Common myeloid progenitor, CD34-positive (primary cell): ENCODE measurements at regions not wholly inside any gene's neighbourhood (a gene's known extent, or its start where the extent isn't known, plus 50 kb on each side); places are given as distances from the start of the nearest gene placed in this dataset.
"Not testable (repeated sequence)": the region's sequence is repeated elsewhere in the genome, so short reads cannot be mapped to it uniquely, and the experiment has no call there.

ENCODE experiments used
- CTCF ChIA-PET: fragments of 350-600 bp; sonication (Branson Sonifier 250); formaldehyde crosslinking; loops from one replicate; lab custom pipeline; 2021; ENCODE audit warnings: antibody characterized with exemption; lab: Charles Lee
- POLR2A ChIA-PET: fragments of 350-600 bp; sonication (Branson Sonifier 250); formaldehyde crosslinking; loops from one replicate; lab custom pipeline; 2021; ENCODE audit warnings: antibody characterized with exemption; lab: Charles Lee
- DNase-seq, 3 donors: peaks; one replicate each; pipeline versions ENCODE4 v3.0.0 to v3.0.0-alpha.2; 2013
- H3K27ac ChIP-seq, 2 experiments: 1 replicate in 1 of 2; 2 replicates in 1 of 2; pipeline ENCODE4 v1.7.0; 2013; ENCODE audit warnings: inconsistent platforms in 2 of 2, low read length in 2 of 2, mild to moderate bottlenecking in 2 of 2, low read depth in 1 of 2, moderate library complexity in 1 of 2; ENCODE audit not compliant: severe bottlenecking in 2 of 2, insufficient read depth in 1 of 2, poor library complexity in 1 of 2
- H3K27me3 ChIP-seq, 5 experiments: replicated peaks in 2 of 5; 1 replicate in 3 of 5; 2 replicates in 2 of 5; pipeline versions ENCODE4 v1.6.1 to v1.7.0; 2013; ENCODE audit warnings: low read length in 4 of 5, mild to moderate bottlenecking in 2 of 5, moderate library complexity in 2 of 5, inconsistent platforms in 1 of 5; ENCODE audit not compliant: insufficient read depth in 5 of 5, control insufficient read depth in 4 of 5
- H3K36me3 ChIP-seq, 4 experiments: 1 replicate in 2 of 4; 2 replicates in 2 of 4; pipeline versions ENCODE4 v1.6.1 to v1.7.0; 2013; ENCODE audit warnings: low read length in 3 of 4, control low read depth in 1 of 4, mild to moderate bottlenecking in 1 of 4; ENCODE audit not compliant: control insufficient read depth in 4 of 4, insufficient read depth in 4 of 4
- H3K4me1 ChIP-seq, 4 experiments: 1 replicate in 3 of 4; 2 replicates in 1 of 4; pipeline versions ENCODE4 v1.6.1 to v1.7.1; 2013; ENCODE audit warnings: low read length in 3 of 4, mild to moderate bottlenecking in 3 of 4, control low read depth in 1 of 4, inconsistent platforms in 1 of 4, moderate library complexity in 1 of 4; ENCODE audit not compliant: control insufficient read depth in 4 of 4, insufficient read depth in 4 of 4; ENCODE audit errors: control extremely low read depth in 1 of 4
- H3K4me3 ChIP-seq, 7 experiments: 1 replicate in 4 of 7; 2 replicates in 3 of 7; pipeline versions ENCODE4 v1.5.1 to v1.7.0; 2013; ENCODE audit warnings: mild to moderate bottlenecking in 7 of 7, low read length in 6 of 7, moderate library complexity in 6 of 7, inconsistent platforms in 2 of 7, low read depth in 2 of 7, control low read depth in 1 of 7; ENCODE audit not compliant: insufficient read depth in 4 of 7, control insufficient read depth in 1 of 7; ENCODE audit errors: extremely low read depth in 1 of 7
- H3K9me3 ChIP-seq, 5 experiments: 1 replicate in 4 of 5; 2 replicates in 1 of 5; pipeline versions ENCODE4 v1.6.1 to v1.7.1; 2013; ENCODE audit warnings: low read length in 4 of 5, mild to moderate bottlenecking in 2 of 5, inconsistent platforms in 1 of 5, low read depth in 1 of 5, moderate library complexity in 1 of 5; ENCODE audit not compliant: control insufficient read depth in 4 of 5, insufficient read depth in 2 of 5; ENCODE audit errors: control extremely low read depth in 1 of 5
- WGBS: methylation state at CpG from one replicate; pipeline ENCODE4 v1.1.5; 2013; ENCODE audit not compliant: insufficient coverage; 5-methylcytosine and 5-hydroxymethylcytosine counted together

DNA sequence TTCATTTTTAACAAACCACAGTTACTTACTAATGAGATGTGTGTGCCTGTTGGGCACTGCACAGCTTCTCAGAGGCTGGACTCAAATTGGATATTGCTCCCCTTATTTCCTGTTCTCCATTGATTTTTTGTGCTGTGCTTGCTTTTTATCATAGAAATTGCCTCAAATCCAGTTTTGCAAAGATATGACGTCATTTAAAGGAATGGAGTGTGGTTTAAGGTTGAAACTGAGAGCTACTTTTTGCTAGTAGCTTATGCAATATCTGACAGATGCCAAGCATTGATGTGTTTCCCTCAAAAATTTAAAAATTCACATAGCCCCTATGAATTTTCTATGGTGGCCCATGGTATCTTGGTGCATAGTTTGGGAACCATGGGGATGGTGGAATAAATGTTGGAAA lies 67.7 kb upstream of the ROPN1 start:
- Histone ChIP-seq H3K9me3 (peaks cover 0 to 3% (median 0%) of the 10 kb centered on the region in 5 experiments), H3K4me1 (no peaks in the 10 kb centered on the region), H3K27me3 (peaks cover 0 to 17% (median 0%) of the 10 kb centered on the region in 5 experiments), H3K36me3 (no peaks in the 10 kb centered on the region), H3K4me3 (no peak overlapping the region), H3K27ac (no peak overlapping the region)
- WGBS, result no CpG with 5 or more reads among the region's 1 CpG
- ChIA-PET POLR2A (no interaction called here), CTCF (no interaction called here)
- DNase-seq, result no peak

DNA sequence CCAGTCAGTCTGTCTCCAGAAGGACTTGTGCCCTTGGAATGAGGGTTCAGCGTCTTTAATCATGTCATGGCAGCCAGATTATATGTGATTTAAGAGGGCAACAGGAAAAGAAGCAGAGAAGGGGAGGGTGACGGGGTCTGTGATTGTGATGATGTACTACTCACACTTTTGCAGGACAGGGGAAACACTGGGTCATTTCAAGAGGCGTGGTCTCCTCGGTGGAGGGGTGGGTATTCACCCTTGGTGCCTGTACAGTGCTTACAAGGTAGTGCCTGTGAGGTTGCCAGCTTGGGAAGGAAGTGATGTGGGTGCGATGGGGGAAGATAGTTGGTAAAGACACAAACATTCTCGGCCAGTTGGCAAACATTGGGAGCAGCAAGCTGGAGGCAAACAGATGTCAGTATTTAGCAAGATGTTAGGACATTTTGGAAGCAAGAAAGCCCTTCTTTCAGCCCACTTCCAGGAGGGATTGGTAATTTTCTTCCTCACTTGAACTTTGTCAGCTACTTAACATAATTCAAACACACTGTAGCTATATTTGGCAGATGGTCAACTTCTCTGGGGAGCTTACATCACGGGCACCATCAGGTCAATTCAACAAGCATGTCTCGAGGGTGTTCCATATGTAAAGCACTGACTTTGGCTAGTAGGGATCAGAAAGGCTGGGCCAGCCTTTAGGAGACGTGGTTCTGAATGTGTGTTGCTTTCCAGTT lies 71.4 kb upstream of the ROPN1 start:
- DNase-seq, result no peak
- Histone ChIP-seq H3K27ac (no peak overlapping the region), H3K27me3 (peaks cover 0 to 11% (median 0%) of the 10 kb centered on the region in 5 experiments), H3K4me1 (no peaks in the 10 kb centered on the region), H3K9me3 (no peaks in the 10 kb centered on the region), H3K36me3 (no peaks in the 10 kb centered on the region), H3K4me3 (no peak overlapping the region)
- WGBS, result 85% methylated on average over 8 of the region's 9 CpGs
- ChIA-PET POLR2A (no interaction called here), CTCF (no interaction called here)

DNA sequence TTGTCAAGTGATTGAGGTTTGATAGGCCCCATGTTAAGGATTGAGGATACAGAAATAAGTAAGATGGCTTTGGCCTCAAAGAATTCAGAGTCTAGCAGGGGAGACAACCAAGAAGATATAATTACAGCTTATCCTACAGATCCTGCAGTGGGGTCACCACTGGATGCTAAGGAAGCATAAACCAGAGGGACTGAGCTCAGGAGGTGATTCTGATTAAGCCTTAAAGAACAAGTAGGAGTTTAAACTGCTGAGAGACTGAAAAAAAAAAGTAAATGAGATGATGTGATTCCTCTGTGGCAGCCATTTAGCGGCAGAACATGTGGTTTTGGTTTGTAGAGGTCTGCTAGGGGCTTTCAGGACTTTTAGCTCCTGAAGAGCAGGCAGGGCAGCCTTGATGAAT lies 72.1 kb upstream of the ROPN1 start:
- Histone ChIP-seq H3K27ac (no peak overlapping the region), H3K4me3 (no peak overlapping the region), H3K9me3 (no peaks in the 10 kb centered on the region), H3K36me3 (no peaks in the 10 kb centered on the region), H3K27me3 (peaks cover 0 to 11% (median 0%) of the 10 kb centered on the region in 5 experiments), H3K4me1 (no peaks in the 10 kb centered on the region)
- ChIA-PET CTCF (interaction anchor here (1.3 kb wide), 1 partner anchor 31 kb away, joined by 3 read pairs; the partner anchor contains the start of gene KALRN), POLR2A (no interaction called here)
- DNase-seq, result no peak
- no CpG with 5 or more reads among the region's 1 CpG for WGBS

DNA sequence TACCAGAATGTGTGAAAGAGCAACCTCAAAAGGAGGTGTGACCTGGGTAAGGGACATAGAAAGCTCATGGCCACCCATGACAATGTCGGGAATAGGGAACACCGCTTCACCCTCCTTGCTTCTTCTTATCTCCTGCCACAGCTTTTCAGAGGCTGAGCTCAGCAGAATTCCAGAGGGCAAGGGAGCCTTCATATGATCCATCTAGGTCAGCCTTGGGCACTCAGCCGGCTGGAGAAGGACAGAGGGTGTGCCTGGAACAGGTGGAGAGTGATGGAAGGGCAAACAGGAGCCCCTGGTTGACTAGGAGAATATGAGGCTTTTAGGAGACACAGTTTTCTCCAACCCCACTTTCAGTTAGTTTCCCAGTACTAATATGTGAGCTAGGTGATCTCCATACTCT lies 74.6 kb upstream of the ROPN1 start:
- DNase-seq, H3K4me3 ChIP-seq, H3K9me3 ChIP-seq, H3K4me1 ChIP-seq, H3K36me3 ChIP-seq, H3K27ac ChIP-seq, CTCF ChIA-PET: not testable (repeated sequence)
- peaks cover 0 to 11% (median 0%) of the 10 kb centered on the region in 5 experiments for H3K27me3 ChIP-seq
- POLR2A ChIA-PET, result interaction anchor here (0.7 kb wide), 1 partner anchor 10 kb away, joined by 3 read pairs; no protein-coding TSS in a partner anchor
- WGBS, result 89% methylated on average over 3 of the region's 3 CpGs

DNA sequence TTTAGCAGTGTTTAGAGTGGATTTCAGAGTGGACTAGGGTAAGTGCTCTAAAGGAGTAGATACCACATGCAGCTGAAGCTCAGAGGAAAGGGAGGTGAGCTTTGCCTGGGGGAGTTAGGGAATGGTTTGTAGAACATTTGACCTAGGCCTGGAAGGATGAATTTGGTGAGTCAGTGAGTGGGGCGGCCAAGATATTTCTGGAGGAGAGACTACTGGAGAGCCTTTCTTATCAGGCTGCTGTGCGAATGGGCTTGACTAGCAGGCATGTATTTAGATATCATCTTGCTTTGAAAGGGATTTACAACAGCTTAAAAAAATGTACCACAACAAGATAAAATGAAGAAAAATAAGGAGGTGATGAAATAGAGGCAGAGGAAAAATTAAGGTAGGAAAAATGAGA lies 77.8 kb upstream of the ROPN1 start:
- DNase-seq, H3K36me3 ChIP-seq, H3K4me3 ChIP-seq, H3K27ac ChIP-seq, CTCF ChIA-PET, H3K4me1 ChIP-seq, H3K9me3 ChIP-seq, H3K27me3 ChIP-seq, POLR2A ChIA-PET: not testable (repeated sequence)
- 100% methylated on average over 1 of the region's 2 CpGs for WGBS

DNA sequence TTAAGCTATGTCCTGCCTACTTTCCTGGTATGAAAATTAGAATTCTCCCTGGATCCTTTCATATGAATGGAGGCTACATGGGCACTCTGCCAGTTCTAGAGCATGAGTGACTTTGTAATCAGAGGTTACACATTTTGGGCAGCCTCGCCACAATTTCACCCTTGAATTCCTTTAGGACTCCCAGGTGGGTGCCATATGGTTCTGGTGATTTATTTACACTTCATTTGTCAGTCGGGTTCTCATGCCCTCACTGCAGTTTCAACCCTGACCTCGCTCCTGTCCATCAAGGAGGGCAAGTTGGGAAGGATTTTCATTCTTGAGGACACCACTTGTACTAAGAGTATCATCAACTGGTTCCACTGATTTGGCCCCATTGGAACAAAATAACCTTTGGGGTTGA lies 83.2 kb upstream of the ROPN1 start:
- H3K27ac ChIP-seq, DNase-seq, H3K4me3 ChIP-seq, H3K27me3 ChIP-seq, H3K4me1 ChIP-seq, POLR2A ChIA-PET, H3K36me3 ChIP-seq, H3K9me3 ChIP-seq: not testable (repeated sequence)
- 100% methylated on average over 2 of the region's 3 CpGs for WGBS
- CTCF ChIA-PET, result interaction anchor here (1.6 kb wide), 1 partner anchor 42 kb away, joined by 6 read pairs; the partner anchor contains the start of gene KALRN

DNA sequence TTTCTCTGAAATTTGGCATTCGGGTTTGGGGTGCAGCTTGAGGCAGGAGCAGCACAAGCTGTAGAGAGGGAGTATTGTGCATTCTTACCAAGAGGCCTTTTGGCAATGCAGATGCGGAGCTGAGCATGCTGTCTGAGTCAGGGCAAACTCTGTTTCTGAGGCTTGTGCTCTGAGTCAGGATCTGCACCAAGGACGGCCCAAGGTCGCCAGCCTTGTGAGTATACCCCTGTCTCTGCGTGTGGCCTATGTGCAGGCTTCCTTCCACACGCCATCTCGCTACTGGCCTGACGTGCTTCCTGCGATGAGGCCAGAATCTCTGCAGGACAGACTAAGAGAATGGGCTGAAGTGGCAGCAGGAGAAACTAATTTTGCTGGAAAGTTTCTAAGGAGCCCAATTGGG lies 83.8 kb upstream of the ROPN1 start:
- Histone ChIP-seq H3K9me3 (no peaks in the 10 kb centered on the region), H3K4me3 (no peak overlapping the region), H3K36me3 (no peaks in the 10 kb centered on the region), H3K4me1 (peaks cover 0 to 3% (median 0%) of the 10 kb centered on the region in 4 experiments), H3K27ac (no peak overlapping the region), H3K27me3 (peaks cover 0 to 2% (median 0%) of the 10 kb centered on the region in 5 experiments)
- WGBS, result 95% methylated on average over 9 of the region's 9 CpGs
- no peak for DNase-seq
- CTCF ChIA-PET, result interaction anchor here (1.2 to 1.6 kb wide), 3 partner anchors 13 to 60 kb away, joined by 3 to 6 read pairs (median 4); partner anchors contain the start of gene KALRN
- POLR2A ChIA-PET, result no interaction called here
